GM23248 (cell line): ENCODE measurements at regions not wholly inside any gene's neighbourhood (a gene's known extent, or its start where the extent isn't known, plus 50 kb on each side); places are given as distances from the start of the nearest gene placed in this dataset.

ENCODE experiments used
- EZH2 ChIP-seq: fragments of 200-600 bp; sonication (generic); IDR thresholded peaks from 2 replicates; pipeline ENCODE4 v1.6.1; 2018; ENCODE audit warnings: antibody characterized with exemption, mild to moderate bottlenecking; ENCODE audit not compliant: insufficient read depth, poor library complexity, severe bottlenecking
- EZH2phosphoT487 ChIP-seq: fragments of 200-600 bp; sonication (generic); IDR thresholded peaks from 2 replicates; pipeline ENCODE4 v1.6.1; 2018; ENCODE audit warnings: antibody characterized with exemption, moderate library complexity, mild to moderate bottlenecking, low read depth; ENCODE audit not compliant: insufficient read depth

DNA sequence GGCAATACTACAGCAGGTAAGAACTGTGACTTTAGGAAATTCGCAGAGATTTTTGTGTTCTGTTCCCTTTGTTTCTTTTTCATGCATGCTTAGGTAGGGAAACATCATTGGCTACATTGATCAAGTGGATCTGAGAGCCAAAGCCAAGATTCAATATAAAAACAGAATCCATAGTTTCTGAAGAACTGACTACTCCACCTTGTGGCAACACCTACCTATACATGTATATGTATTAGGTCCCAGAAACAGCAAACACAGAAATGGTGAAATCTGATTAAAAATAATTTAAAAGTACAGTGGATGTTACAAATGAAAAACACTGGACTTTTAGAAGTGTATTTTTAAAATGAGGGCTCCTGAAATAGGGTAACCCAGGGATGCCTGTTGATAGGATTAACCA is 322.6 kb upstream of the MAOA start:
- no peak for TF ChIP-seq EZH2
- TF ChIP-seq EZH2phosphoT487, result no peak
